Keratinocyte (primary cell): ENCODE measurements at regions not wholly inside any gene's neighbourhood (a gene's known extent, or its start where the extent isn't known, plus 50 kb on each side); places are given as distances from the start of the nearest gene placed in this dataset.

Source experiments
- DNase-seq: peaks from one replicate; pipeline ENCODE4 v3.0.0-alpha.2; 2011; ENCODE audit warnings: low read depth, missing footprints, low spot score
- FAIRE-seq: peaks from 2 replicates; lab custom pipeline; 2011; peaks lifted over from hg19 to GRCh38; lab: Jason Lieb, UNC
- H2AFZ ChIP-seq: 2 replicates; pipeline ENCODE4 v1.6.0; 2012; ENCODE audit warnings: low read length, control low read depth, inconsistent platforms; ENCODE audit not compliant: control insufficient read depth
- H3K27ac ChIP-seq: 2 replicates; pipeline ENCODE4 v1.5.1; 2011; ENCODE audit warnings: low read length; ENCODE audit not compliant: control insufficient read depth, insufficient read depth
- H3K27me3 ChIP-seq: 3 replicates; pipeline ENCODE4 v1.6.0; 2011; ENCODE audit warnings: low read length; ENCODE audit not compliant: control insufficient read depth, insufficient read depth; ENCODE audit errors: extremely low read depth
- H3K36me3 ChIP-seq, 2 experiments: 2 replicates in 1 of 2; 3 replicates in 1 of 2; pipeline ENCODE4 v1.5.1; 2011; ENCODE audit warnings: low read length in 2 of 2, mild to moderate bottlenecking in 1 of 2; ENCODE audit not compliant: control insufficient read depth in 2 of 2, insufficient read depth in 2 of 2; ENCODE audit errors: extremely low read depth in 1 of 2
- H3K4me1 ChIP-seq: 3 replicates; pipeline ENCODE4 v1.5.1; 2011; ENCODE audit warnings: low read length; ENCODE audit not compliant: control insufficient read depth, insufficient read depth; ENCODE audit errors: extremely low read depth
- H3K4me2 ChIP-seq: 3 replicates; pipeline ENCODE4 v1.6.0; 2011; ENCODE audit warnings: low read depth, low read length; ENCODE audit not compliant: control insufficient read depth, insufficient read depth; ENCODE audit errors: extremely low read depth
- H3K4me3 ChIP-seq, 3 experiments: fragments of 200-600 bp in 1 of 3; sonication (generic) in 1 of 3; 2 replicates in 2 of 3; 3 replicates in 1 of 3; pipeline ENCODE4 v1.5.1; 2011 to 2016; ENCODE audit warnings: low read length in 3 of 3, mild to moderate bottlenecking in 3 of 3, control low read depth in 2 of 3, inconsistent platforms in 1 of 3, low read depth in 1 of 3, mixed read lengths in 1 of 3, mixed run types in 1 of 3, moderate library complexity in 1 of 3; ENCODE audit not compliant: control insufficient read depth in 2 of 3, insufficient read depth in 2 of 3; ENCODE audit errors: extremely low read depth in 1 of 3
- H3K79me2 ChIP-seq: 2 replicates; pipeline ENCODE4 v1.6.0; 2012; ENCODE audit warnings: low read length; ENCODE audit not compliant: control insufficient read depth, insufficient read depth
- H3K9ac ChIP-seq: 3 replicates; pipeline ENCODE4 v1.6.0; 2011; ENCODE audit warnings: low read length; ENCODE audit not compliant: control insufficient read depth, insufficient read depth; ENCODE audit errors: extremely low read depth
- H3K9me1 ChIP-seq: 3 replicates; pipeline ENCODE4 v1.6.0; 2011; ENCODE audit warnings: low read length; ENCODE audit not compliant: control insufficient read depth, insufficient read depth; ENCODE audit errors: extremely low read depth
- H3K9me3 ChIP-seq: 2 replicates; pipeline ENCODE4 v1.5.1; 2012; ENCODE audit warnings: low read depth, low read length; ENCODE audit not compliant: control insufficient read depth
- H4K20me1 ChIP-seq: 3 replicates; pipeline ENCODE4 v1.6.0; 2011; ENCODE audit warnings: low read length; ENCODE audit not compliant: control insufficient read depth, insufficient read depth; ENCODE audit errors: extremely low read depth
- EZH2 ChIP-seq: IDR thresholded peaks from one replicate; pipeline ENCODE4 v1.6.1; 2012; ENCODE audit warnings: inconsistent platforms, mild to moderate bottlenecking, low read length, moderate library complexity
- dilution Hi-C: fragments of 300-500 bp; cut with MboI; formaldehyde crosslinking; loops from one replicate; pipeline ENCODE4 v1.7.0; 2020; ENCODE audit warnings: low sequenced_read_pairs; ENCODE audit not compliant: extremely low pct_ligation_motif_present
- TF ChIP-seq, protein P1 (sequence below), 3 experiments: IDR thresholded peaks in 1 of 3; conservative IDR thresholded peaks in 1 of 3; optimal IDR thresholded peaks in 1 of 3; 2 replicates in 2 of 3; 3 replicates in 1 of 3; pipeline versions ENCODE3 to v1.5.1; 2011; ENCODE audit warnings: low read length in 3 of 3, mild to moderate bottlenecking in 3 of 3, moderate library complexity in 2 of 3, control low read depth in 1 of 3, inconsistent platforms in 1 of 3; ENCODE audit not compliant: insufficient read depth in 2 of 3; ENCODE audit errors: extremely low read depth in 1 of 3

DNA sequence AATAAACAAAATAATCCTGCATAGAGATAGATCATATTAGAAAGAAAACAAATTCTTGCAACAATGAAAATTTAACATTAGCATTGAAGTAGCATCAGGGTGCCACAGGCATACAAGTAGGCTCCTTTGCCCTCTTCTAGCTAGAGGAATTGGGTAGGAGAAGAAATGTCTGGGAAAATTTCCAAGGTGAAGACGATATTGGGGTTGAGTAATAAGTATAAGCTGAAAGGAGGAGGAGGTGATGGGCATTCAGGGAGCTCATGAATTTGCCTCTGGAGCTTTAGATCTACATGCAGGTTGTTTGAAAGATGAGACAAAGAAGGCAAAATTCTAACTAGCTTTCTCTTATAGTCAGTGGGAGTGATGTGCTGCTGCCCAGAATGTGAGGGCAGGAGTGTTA, 504.9 kb downstream of the CCDC85A start:
- H3K9ac ChIP-seq: no peak overlapping the region
- no peak for TF ChIP-seq EZH2
- TF ChIP-seq, protein P1, sequence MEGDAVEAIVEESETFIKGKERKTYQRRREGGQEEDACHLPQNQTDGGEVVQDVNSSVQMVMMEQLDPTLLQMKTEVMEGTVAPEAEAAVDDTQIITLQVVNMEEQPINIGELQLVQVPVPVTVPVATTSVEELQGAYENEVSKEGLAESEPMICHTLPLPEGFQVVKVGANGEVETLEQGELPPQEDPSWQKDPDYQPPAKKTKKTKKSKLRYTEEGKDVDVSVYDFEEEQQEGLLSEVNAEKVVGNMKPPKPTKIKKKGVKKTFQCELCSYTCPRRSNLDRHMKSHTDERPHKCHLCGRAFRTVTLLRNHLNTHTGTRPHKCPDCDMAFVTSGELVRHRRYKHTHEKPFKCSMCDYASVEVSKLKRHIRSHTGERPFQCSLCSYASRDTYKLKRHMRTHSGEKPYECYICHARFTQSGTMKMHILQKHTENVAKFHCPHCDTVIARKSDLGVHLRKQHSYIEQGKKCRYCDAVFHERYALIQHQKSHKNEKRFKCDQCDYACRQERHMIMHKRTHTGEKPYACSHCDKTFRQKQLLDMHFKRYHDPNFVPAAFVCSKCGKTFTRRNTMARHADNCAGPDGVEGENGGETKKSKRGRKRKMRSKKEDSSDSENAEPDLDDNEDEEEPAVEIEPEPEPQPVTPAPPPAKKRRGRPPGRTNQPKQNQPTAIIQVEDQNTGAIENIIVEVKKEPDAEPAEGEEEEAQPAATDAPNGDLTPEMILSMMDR (optimal IDR thresholded peaks at IDR 0.05 in 1 of 3, IDR thresholded peaks at IDR 0.05 in 1 of 3, conservative IDR thresholded peaks at IDR 0.05 in 1 of 3; ENCODE audit: extremely low read depth in 1 of 3, insufficient read depth in 2 of 3, low read length in 3 of 3): no peak
- no peaks in the 10 kb centered on the region for H3K27me3 ChIP-seq
- H3K4me1 ChIP-seq: peaks cover 10% of the 10 kb centered on the region
- no peak for FAIRE-seq
- dilution Hi-C loops: no loop called here
- H3K36me3 ChIP-seq: no peaks in the 10 kb centered on the region
- no peak overlapping the region for H3K4me2 ChIP-seq
- H2AFZ ChIP-seq: no peak overlapping the region
- H4K20me1 ChIP-seq: no peaks in the 10 kb centered on the region
- H3K9me3 ChIP-seq: no peaks in the 10 kb centered on the region
- no peaks in the 10 kb centered on the region for H3K9me1 ChIP-seq
- no peak overlapping the region for H3K27ac ChIP-seq
- no peak overlapping the region for H3K4me3 ChIP-seq
- no peaks in the 10 kb centered on the region for H3K79me2 ChIP-seq
- no peak for DNase-seq

DNA sequence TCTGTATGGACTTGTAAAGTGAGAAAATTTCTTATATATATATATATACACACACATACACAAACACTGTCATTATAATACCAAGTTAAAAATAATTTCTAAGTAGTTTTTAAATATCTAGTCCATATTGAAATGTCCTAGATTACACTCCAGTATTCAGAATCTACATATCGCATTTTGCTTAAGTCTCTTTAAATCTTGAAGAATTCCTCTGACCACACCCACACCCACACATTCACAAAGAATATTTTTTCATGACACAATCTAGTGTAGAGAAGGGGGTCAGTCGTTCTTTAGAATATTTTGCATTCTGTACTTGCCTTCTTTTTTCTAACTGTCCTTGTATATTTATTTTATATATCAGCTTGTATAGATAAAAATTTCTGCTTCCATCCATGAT, 509.7 kb downstream of the CCDC85A start:
- Histone ChIP-seq H3K4me3 (no peak overlapping the region), H3K9me3 (no peaks in the 10 kb centered on the region), H3K27ac (no peak overlapping the region), H3K4me1 (no peaks in the 10 kb centered on the region), H3K79me2 (no peaks in the 10 kb centered on the region), H3K4me2 (no peak overlapping the region), H3K27me3 (no peaks in the 10 kb centered on the region), H3K9me1 (no peaks in the 10 kb centered on the region), H2AFZ (no peak overlapping the region), H4K20me1 (no peaks in the 10 kb centered on the region), H3K9ac (no peak overlapping the region), H3K36me3 (no peaks in the 10 kb centered on the region)
- dilution Hi-C loops: no loop called here
- TF ChIP-seq EZH2: no peak
- TF ChIP-seq, protein P1 (optimal IDR thresholded peaks at IDR 0.05 in 1 of 3, IDR thresholded peaks at IDR 0.05 in 1 of 3, conservative IDR thresholded peaks at IDR 0.05 in 1 of 3; ENCODE audit: extremely low read depth in 1 of 3, insufficient read depth in 2 of 3, low read length in 3 of 3): no peak
- DNase-seq: no peak
- no peak for FAIRE-seq
